ENCODE measurements at regions not wholly inside any gene's neighbourhood (a gene's known extent, or its start where the extent isn't known, plus 50 kb on each side); places are given as distances from the start of the nearest gene placed in this dataset.
"Not testable (repeated sequence)": the region's sequence is repeated elsewhere in the genome, so short reads cannot be mapped to it uniquely, and the experiment has no call there.

DNA sequence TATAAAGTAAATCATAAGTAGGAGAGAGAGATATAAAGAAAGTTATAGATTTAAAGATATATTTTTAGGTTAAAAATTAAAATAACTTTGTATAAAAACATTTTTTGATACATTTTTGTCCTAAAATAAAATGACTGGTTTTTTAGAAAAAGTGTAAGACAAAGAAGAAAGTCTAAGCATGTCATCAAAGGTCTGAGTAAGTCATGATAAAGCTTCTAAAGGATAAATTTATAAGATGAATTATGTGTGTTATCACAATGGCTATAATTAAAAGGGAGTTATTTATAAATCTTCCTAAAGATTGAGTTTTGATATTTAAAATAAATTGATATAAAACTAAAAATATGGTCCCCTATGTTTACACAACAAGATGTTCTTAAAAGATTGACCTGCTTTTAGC is 370.9 kb downstream of the PTPRU start:
- Histone ChIP-seq H3K4me3 (no peak overlapping the region), H3K36me3 (no peaks in the 10 kb centered on the region), H3K27me3 (no peaks in the 10 kb centered on the region), H3K27ac (no peak overlapping the region), H3K9me3 (no peaks in the 10 kb centered on the region), H3K4me1 (no peaks in the 10 kb centered on the region)
- DNase-seq (no peak), ATAC-seq (no peak)
- intact Hi-C loops (cut with DNase I; ENCODE audit: low total_unique reads) (no loop called here), in situ Hi-C loops (cut with MboI; ENCODE audit: low sequenced_read_pairs in 4 of 4) (no loop called here)
- TF ChIP-seq POLR2A (IDR thresholded peaks at IDR 0.05) (no peak), CTCF (IDR thresholded peaks at IDR 0.05 in 4 of 5, conservative IDR thresholded peaks at IDR 0.05 in 1 of 5) (no peak)

DNA sequence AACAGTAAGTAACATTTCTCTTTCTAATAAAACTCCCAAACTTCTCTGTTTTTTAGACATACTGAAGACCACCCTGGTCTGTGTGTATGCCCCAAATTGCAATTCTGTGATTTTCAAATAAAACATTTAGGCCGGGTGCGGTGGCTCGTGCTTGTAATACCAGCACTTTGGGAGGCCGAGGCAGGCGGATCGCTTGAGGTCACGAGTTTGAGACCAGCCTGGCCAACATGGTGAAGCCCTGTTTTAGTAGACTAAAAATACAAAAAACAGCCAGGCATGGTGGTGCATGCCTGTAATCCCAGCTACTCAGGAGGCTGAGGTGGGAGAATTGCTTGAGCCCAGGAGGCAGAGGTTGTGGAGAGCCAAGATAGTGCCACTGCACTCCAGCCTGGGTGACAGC is 368.5 kb downstream of the PTPRU start:
- H3K9me3 ChIP-seq; intact Hi-C loops (cut with DNase I; ENCODE audit: low total_unique reads); ATAC-seq; H3K27ac ChIP-seq; H3K36me3 ChIP-seq; in situ Hi-C loops (cut with MboI; ENCODE audit: low sequenced_read_pairs in 4 of 4); DNase-seq; H3K4me3 ChIP-seq; H3K4me1 ChIP-seq; H3K27me3 ChIP-seq: not testable (repeated sequence)

- Histone ChIP-seq H3K4me1 (no peaks in the 10 kb centered on the region), H3K9me3 (no peaks in the 10 kb centered on the region), H3K36me3 (no peaks in the 10 kb centered on the region), H3K27me3 (no peaks in the 10 kb centered on the region), H3K27ac (no peak overlapping the region), H3K4me3 (no peak overlapping the region)
- intact Hi-C loops (cut with DNase I; ENCODE audit: low total_unique reads) (no loop called here), in situ Hi-C loops (cut with MboI; ENCODE audit: low sequenced_read_pairs in 4 of 4) (no loop called here)
- DNase-seq (no peak), ATAC-seq (no peak)
- TF ChIP-seq CTCF (IDR thresholded peaks at IDR 0.05 in 4 of 5, conservative IDR thresholded peaks at IDR 0.05 in 1 of 5) (no peak), POLR2A (IDR thresholded peaks at IDR 0.05) (no peak)
These were observed 367.3 kb downstream of the PTPRU start for GRCh38 chr1:29603622-29604021.

DNA sequence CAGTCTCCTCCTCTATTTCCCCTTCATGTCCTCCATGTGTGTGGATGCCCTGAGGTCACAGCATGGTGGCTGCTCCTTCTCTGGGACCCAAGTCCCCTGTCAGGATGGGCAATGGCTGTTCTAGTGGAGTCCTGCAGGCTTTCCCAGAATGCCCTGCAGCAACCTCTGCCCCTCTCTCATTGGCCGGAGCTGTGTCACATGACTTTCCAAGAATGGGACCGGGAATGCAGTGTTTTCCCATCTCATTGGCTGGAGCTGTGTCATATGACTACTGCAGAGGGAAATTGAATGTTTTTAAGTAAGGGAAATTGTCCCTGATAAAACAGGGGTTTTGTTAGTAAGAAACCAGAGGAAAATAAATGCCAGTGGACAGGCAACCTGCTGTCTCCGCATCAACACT is 365.9 kb downstream of the PTPRU start:
- intact Hi-C loops (cut with DNase I; ENCODE audit: low total_unique reads) = no loop called here
- no peak for DNase-seq

DNA sequence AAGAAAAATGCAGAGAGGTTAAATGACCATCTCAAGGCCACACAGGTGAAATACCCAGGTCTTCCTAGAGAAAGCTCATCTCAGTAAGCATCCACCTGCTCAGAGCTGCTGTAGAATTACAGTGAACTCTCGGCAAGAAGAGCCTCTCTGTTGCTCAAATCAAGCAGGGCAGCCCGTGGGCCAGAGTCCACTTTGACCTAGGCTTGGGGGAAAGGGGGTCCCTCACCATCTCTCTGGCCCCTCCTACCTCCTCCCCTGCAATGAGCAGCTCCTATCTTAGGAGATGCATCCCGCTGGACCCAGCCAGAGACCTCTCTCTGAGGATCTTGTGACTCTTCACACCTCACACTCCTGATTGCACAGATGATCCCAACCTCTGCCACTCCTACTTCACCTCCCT is 364.7 kb downstream of the PTPRU start:
- in situ Hi-C loops (cut with MboI; ENCODE audit: low sequenced_read_pairs in 4 of 4) = no loop called here
- H3K36me3 ChIP-seq = no peaks in the 10 kb centered on the region
- ATAC-seq (no peak), DNase-seq (no peak)
- no peak overlapping the region for H3K27ac ChIP-seq
- no peaks in the 10 kb centered on the region for H3K9me3 ChIP-seq
- H3K27me3 ChIP-seq = no peaks in the 10 kb centered on the region
- no peaks in the 10 kb centered on the region for H3K4me1 ChIP-seq
- H3K4me3 ChIP-seq = no peak overlapping the region
- intact Hi-C loops (cut with DNase I; ENCODE audit: low total_unique reads) = no loop called here
- TF ChIP-seq POLR2A (IDR thresholded peaks at IDR 0.05) (no peak), CTCF (IDR thresholded peaks at IDR 0.05 in 4 of 5, conservative IDR thresholded peaks at IDR 0.05 in 1 of 5) (no peak)

More for the DNA sequence above, 365.9 kb downstream of the PTPRU start:
- Histone ChIP-seq H3K4me1 (no peaks in the 10 kb centered on the region), H3K27ac (no peak overlapping the region), H3K27me3 (no peaks in the 10 kb centered on the region), H3K4me3 (no peak overlapping the region), H3K36me3 (no peaks in the 10 kb centered on the region), H3K9me3 (no peaks in the 10 kb centered on the region)
- ATAC-seq = no peak
- TF ChIP-seq POLR2A (IDR thresholded peaks at IDR 0.05) = no peak
- no peak for TF ChIP-seq CTCF (IDR thresholded peaks at IDR 0.05 in 4 of 5, conservative IDR thresholded peaks at IDR 0.05 in 1 of 5)
- in situ Hi-C loops (cut with MboI; ENCODE audit: low sequenced_read_pairs in 4 of 4) = no loop called here

Measured in gastrocnemius medialis (tissue), 4 donors.